Fibroblast of skin of right quadriceps (primary cell): ENCODE measurements at regions not wholly inside any gene's neighbourhood (a gene's known extent, or its start where the extent isn't known, plus 50 kb on each side); places are given as distances from the start of the nearest gene placed in this dataset.

Source experiments
- DNase-seq: peaks from one replicate; pipeline ENCODE4 v3.0.0-alpha.2; 2013

GRCh38 chr12:77722536-77722935 lies 108.2 kb upstream of the NAV3 start:
- no peak for DNase-seq

GRCh38 chr12:77720258-77720657 lies 110.4 kb upstream of the NAV3 start:
- DNase-seq = no peak

DNA sequence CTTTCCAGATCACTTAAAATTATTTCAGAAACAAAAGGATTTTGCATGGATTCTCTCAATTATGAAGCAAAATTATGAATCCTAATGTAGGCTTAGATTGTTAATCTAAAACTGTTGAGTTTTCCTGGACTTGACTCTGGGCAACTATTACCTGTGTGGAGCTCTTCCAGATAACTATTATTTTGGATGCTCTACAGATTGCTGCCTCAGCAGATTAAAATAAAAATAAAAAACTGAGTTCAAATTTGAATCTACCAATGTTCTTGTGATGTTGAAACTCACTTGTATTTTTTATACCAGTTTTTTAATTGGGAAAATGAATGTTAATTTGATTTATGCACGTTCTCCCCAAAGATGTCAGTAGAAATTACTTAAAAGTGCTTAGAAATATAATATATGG lies 120.5 kb upstream of the NAV3 start:
- no peak for DNase-seq

DNA sequence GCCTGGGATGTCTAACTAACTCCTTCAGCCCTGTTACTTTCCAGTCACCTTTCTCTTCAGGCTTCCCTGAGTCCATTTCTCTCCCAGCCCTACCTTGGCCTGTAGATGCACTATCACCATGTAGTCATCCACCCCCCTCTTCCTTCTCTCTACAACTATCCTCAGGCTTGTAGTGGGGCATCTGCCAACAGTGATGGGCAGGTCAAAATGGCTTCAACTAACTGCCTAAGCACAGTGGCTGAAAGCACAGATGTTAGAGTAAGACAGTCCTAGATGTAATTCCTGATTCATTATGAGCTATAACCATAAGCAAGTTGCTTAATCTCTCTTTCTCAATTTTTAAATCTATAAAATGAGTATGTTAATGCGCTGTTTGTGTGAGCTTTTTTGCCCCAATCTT lies 133.6 kb upstream of the NAV3 start:
- no peak for DNase-seq

DNA sequence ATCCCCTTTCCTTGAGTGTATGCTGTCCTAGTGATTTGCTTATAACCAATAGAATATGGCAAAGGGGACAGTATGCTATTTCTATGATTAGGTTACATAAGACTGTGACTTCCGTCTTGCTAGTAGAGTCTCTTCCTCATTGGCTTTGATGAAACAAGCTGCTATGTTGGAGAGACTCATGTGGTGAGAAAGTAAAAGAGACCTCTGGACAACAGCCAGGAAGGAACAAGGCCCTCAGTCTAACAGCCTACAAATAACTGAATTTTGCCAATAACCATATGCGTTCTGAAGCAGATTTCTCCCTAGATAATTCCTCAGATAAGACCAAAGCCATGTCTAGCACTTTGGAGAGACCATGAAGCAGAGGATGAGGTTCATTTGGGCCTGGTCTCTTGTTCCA lies 134.5 kb upstream of the NAV3 start:
- no peak for DNase-seq

- DNase-seq = no peak
Measured at GRCh38 chr12:77689510-77690086, 141.1 kb upstream of the NAV3 start.

- DNase-seq = peak; percentile 55
Measured at GRCh38 chr12:77687321-77687720, 143.4 kb upstream of the NAV3 start.

DNA sequence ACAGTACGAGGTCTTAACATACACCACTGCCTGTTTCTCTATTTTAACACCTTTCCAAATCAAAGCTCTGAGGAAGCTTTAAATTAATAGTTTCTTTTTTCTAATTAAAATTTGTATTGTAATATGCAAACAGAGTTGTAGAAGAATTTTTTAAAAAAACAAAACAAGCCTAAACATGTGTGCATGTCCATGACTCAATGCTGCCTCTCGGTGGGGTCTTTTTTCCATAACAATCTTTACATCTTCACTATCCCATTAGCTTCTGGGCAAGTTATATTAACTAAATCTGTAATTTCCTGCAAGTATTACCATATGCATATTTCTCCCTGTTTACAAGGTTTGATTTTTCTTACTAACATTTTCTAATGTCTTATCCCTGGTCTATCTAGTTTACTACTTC lies 143.9 kb upstream of the NAV3 start:
- DNase-seq = peak; percentile 44

GRCh38 chr12:77685901-77686300 lies 144.8 kb upstream of the NAV3 start:
- DNase-seq = peak; percentile 80

DNA sequence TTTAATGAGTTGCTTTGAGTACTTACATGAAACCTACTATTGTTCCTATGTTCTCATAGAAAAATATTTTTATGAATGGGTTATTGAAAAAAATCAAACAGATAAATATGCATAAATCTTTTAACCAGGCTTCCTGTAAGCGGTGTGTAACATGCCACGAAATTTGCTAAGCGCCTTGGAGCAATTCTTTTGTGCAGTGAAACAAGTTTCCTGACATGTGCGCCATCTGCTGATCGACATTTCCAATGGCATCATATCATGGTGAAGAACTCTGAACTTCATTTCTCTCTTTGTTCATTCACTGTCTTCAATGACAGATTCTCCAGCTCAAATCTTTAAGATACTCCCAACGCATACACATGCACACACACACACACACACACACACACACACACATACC lies 145.6 kb upstream of the NAV3 start:
- DNase-seq = peak; percentile 82

DNA sequence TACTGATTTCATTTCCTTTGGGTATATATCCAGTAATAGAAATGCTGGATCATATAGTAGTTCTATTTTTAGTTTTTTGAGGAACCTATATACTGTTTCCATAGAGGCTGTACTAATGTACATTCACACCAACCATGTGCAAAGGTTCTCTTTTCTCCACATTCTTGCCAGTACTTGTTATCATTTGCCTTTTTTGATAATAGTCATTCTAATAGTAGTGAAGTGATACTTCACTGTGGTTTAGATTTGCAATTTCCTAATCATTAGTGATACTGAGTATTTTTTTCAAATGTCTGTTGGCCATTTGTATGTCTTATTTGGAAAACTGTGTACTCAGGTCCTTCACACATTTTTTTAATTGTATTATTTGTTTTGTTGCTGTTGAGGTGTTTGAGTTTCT lies 148.2 kb upstream of the NAV3 start:
- no peak for DNase-seq

GRCh38 chr12:77681726-77682125 lies 149.0 kb upstream of the NAV3 start:
- DNase-seq = no peak

- no peak for DNase-seq
Measured at GRCh38 chr12:77679686-77680085, 151.0 kb upstream of the NAV3 start.

DNA sequence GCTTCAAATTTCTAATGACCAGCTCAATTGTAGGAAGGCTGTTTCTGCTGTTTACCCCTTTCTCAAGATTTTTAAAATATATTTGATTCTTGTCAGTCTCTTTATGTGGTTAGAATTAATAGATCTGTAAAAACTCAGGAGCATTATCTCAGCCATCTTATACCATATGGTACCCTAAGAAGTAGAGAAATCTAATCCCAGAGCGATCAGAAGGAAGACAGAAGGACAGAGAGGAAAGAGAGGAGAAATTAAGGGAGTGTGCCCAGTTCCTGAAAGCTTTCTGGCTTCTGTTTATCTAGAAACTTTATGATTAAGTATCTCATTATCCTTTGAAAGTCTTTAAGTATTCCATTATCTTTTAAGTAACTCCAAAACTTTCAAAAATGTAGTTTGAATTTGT lies 152.1 kb upstream of the NAV3 start:
- no peak for DNase-seq

GRCh38 chr12:77667101-77667500 lies 163.6 kb upstream of the NAV3 start:
- DNase-seq = peak; percentile 60

GRCh38 chr12:77648716-77649115 lies 182.0 kb upstream of the NAV3 start:
- DNase-seq = peak; percentile 20

GRCh38 chr12:77645966-77646598 lies 184.6 kb upstream of the NAV3 start:
- no peak for DNase-seq

DNA sequence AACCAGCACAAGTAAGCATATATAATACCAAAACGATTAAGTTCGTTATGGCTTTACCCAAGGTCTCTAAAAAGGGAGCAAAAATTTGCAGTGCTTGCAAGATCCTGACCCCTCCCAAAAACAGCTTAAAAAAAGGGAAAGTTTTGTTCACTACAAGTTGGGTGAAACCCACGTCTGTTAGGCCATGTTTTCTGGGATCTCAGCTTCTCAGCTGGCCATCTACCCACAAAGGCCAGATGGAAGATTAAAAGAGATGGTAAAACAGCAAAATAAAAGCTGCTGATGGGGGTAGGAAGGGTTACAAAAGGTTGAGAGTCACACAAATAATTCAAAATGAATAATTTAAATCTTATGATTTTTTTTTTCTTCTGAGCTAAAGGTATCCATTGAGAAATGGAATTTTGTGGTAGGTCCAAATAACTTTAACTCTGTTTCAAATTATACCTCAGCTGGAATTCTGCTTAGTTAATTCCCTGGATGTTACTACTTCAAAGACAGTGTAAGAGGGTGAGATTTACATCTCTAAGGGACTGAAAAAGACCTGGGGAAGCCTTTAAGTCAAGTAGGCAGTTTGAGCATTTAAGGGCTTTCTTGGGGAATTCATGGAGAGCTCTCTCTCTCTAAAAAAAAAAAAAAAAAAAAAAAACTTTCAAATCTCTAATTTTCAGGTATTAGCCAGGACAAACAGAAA lies 185.6 kb upstream of the NAV3 start:
- no peak for DNase-seq

DNA sequence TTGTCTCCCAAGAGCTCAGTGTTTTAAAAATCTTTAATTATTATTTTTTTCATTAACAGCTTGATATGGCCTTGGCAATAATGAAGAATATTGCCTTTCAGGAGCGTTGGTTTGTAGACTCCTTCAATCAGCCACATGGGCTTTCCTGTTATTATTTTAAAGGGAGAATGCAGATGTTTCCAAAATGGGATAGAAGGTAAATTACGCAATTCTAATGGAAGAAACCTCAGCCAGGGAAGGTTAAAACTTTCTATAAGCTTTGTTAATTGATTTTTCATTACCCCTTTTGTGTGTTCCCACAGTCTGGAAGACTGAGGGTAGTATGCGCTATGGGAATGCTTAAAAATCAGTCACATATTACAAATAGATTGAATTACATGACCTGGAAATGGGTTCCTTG lies 188.4 kb upstream of the NAV3 start:
- no peak for DNase-seq

DNA sequence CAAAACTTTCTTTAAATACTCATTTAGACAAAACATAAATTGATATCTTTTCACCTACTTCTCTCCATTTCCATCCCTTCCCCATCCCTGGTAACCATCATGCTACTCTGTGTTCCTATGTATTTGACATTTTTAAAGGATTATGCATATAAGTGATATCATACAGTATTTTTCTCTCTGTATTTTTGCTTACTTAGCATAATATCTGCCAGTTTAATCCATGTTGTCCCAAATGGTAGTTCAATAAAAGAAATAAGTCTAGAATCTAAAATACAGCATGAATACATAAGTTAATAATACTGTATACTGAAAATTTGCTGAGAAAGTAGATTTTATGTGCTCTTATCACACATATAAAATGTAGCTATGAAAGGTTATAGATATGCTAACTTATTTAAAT lies 190.3 kb upstream of the NAV3 start:
- no peak for DNase-seq

DNA sequence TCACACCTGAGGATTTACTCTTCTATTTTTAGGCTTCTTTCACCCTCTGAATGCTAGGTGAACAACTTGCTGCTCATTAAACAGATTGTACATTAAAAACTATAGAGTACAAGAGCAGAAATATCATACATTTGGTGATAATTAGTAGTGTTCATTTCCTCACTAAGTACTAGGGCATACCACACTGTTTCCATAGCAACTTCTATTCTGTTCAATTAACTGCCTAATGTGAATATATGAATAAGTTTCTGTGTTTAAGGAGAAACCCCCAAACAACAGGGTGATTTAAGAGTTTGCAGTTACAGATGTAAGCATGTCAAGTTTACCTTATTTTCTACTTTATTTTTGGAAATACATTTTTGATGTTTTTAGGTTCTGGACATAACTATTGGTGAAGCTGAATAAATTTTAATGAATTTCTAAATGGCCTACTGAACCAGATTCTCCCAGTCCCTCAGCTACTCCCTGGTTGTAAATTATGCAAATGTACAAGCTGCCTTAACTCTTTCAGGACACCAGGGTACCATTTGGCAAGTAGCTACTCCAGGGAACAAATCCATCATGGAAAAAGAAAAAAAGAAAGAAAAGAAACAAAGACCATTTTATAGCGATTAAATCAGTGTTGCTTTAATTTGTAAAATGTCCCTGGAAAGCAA lies 199.8 kb upstream of the NAV3 start:
- DNase-seq = no peak

GRCh38 chr12:77630344-77630743 lies 200.3 kb upstream of the NAV3 start:
- DNase-seq = no peak

DNA sequence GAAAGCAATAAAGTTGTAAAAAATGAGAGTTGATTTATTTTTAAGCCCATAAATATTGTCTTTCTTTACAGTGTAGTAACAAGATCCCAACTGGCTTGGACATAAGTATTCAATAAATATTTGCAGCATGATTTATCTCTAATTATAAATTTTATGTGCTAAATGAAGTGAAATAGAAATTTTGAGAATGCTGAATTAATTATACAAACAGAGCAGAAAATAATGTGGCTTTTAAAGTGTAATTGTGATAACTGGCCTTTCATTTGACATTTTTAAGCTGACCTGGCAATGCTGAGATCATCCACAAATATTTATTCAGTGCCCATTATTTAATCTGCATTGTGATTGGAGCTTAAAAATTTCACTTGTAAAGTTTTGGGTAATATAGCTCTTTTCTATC lies 201.6 kb upstream of the NAV3 start:
- no peak for DNase-seq

- peak; percentile 95 for DNase-seq
Measured at GRCh38 chr12:77625441-77625840, 205.3 kb upstream of the NAV3 start.
